T47D (cell line): ENCODE measurements at regions not wholly inside any gene's neighbourhood (a gene's known extent, or its start where the extent isn't known, plus 50 kb on each side); places are given as distances from the start of the nearest gene placed in this dataset.

ENCODE experiments used
- DNase-seq, 2 experiments: peaks; one replicate each; pipeline versions ENCODE4 v3.0.0 to v3.0.0-alpha.2; 2011 to 2012; ENCODE audit warnings: low read depth in 1 of 2, low spot score in 1 of 2
- JUND ChIP-seq: IDR thresholded peaks from 2 replicates; pipeline ENCODE4 v1.6.1; 2012; ENCODE audit warnings: low read depth
- in situ Hi-C: cut with HindIII; loops from 2 replicates; pipeline ENCODE4 v1.10.0; 2016; ENCODE audit warnings: low sequenced_read_pairs, low pct_unique_long_range_greater_than_20kb

DNA sequence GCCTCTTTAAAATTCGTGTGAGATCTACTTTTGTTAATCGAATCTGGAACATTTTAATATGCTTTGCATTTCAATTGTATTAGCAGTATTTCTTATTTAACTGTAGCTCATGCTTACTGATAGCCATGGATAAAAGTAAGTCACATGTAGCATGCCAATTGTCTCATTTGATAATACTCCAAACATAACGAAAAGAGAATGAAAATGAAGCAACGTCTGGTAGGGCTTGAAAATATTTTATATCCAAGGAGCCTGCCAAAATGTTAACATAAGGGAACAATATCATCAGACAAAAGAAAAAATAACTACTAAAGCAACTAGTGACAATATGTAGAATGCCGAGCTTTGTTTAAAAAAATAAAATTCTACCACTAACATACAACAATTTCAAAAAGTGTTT, 94.1 kb upstream of the MID1 start:
- no peak for TF ChIP-seq JUND
- no peak for DNase-seq
- in situ Hi-C loops: no loop called here

DNA sequence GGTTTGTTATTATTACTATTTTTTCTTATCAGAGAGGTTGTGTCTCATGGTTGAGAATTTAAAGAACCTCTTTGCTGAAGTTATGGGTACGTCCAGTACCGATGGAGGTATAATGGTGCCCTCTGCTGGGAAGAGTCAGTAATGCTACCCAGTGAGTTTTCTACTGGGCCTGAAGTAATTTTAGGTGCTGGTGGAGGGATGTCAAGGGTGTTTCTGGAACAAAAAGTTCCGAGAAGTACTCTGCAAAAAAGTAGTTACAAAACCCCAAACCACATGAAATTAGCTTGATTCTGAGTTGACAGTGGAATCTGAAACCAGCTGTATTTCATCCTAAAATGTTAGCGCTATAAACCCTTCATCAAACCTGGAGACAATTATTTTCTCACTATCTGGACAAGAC, 102.5 kb upstream of the MID1 start:
- DNase-seq: peak; percentile 53 to 65
- TF ChIP-seq JUND: no peak
- in situ Hi-C loops: no loop called here

DNA sequence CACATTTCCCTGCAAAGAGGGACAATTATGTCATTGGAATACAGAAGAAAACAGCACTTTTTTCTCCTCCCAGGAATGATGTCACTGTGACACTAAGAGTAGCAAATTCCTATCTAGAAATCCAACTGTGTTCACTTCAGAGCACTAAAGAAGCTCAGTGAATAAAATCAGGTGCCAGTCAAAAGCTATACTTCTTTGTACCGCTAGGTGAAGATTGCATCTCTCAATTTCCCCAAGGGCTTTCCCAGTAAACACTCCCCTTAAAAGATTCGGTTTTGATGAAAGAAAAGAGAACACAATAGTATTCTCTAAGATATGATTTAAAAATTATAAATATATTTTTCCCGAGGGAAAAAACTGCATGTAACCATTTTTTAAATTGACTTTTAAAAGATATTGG, 104.7 kb upstream of the MID1 start:
- in situ Hi-C loops: no loop called here
- no peak for TF ChIP-seq JUND
- peak; percentile 16 to 44 for DNase-seq

DNA sequence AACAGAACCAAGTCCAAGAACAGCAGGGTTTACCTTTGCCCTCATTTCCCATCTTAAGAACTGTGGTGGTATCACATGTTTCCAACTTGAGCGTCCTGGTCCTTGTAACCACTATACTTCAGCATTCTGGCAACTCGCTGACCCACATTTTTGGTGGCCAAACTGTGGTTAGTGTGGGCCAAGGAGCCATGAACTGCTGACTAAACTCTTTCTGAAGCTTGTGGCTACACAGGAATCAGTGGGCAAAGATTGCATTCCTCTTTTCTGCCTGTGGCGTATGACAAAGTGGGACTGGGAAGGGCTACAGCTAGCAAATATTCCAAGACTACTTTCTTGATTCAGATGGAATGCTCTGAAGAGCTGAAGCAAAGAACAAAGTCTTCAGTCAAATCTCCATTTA, 106.3 kb upstream of the MID1 start:
- in situ Hi-C loops: no loop called here
- no peak for TF ChIP-seq JUND
- peak in 1 of 2 experiments; percentile 27 for DNase-seq

DNA sequence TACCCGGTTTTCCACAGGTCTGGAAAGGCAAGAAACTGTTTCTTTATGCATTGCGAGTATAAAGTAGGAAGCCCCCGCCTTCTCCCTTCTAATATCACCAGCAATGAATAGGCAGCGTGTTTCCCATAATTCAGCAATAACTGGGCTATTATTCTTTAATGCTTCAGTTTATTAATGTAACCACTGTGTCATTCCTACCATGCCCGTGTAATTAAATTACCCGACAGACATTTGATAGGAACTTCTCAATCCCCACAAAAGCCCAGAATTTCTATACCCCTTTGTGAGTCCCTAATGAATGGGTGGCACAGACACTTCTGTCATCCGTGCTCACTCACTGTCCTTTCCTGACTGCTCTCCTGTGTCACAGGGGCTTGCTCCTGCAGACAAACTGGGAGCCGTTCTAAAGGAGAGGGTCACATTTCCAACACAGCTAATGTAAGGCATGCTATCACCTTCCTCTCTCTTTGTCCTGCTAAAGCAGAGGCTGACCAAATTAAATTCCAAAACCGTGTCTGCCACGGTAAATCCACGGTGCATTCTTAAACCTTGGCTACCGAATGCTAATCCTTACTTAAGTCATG, 108.5 kb upstream of the MID1 start:
- in situ Hi-C loops: no loop called here
- DNase-seq: no peak
- no peak for TF ChIP-seq JUND

DNA sequence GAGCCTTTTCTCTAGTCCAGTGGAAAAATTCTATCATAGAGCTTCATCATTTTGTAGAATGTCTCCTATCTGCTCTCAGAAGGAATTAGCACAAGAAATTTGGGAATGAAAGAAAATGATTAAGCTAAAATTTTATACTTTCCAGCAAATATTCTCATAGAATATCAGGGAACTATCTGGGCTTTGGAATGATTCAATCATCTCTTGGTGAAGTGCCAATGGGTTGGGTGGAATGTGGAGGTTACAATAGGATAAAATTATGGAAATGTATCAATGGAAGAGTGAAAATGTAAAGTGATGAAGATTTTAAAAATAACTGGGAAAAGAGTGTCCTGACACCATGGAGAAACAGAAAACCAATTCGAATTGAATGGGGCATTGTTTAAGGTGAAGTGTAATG, 119.0 kb upstream of the MID1 start:
- DNase-seq: no peak
- TF ChIP-seq JUND: no peak
- in situ Hi-C loops: no loop called here

DNA sequence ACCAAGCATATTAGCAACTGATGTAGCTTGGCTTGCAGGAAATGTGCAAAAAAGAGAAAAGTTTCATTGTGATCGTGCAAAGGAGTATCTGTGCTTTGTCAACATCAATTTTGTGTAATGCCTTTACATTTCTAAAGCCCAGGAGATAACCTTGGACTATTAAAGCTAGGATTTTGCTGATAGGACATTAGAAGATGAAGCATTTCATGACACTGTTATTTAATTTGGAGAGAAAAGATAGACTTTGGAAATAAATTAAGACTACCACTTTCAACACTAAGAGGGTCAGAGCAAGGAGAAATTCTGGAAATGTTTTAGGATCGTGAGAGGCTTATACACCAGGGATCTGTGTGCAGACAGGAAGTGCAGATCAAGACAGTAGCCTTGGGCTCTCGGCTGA, 120.6 kb upstream of the MID1 start:
- no peak for DNase-seq
- TF ChIP-seq JUND: no peak
- in situ Hi-C loops: no loop called here

DNA sequence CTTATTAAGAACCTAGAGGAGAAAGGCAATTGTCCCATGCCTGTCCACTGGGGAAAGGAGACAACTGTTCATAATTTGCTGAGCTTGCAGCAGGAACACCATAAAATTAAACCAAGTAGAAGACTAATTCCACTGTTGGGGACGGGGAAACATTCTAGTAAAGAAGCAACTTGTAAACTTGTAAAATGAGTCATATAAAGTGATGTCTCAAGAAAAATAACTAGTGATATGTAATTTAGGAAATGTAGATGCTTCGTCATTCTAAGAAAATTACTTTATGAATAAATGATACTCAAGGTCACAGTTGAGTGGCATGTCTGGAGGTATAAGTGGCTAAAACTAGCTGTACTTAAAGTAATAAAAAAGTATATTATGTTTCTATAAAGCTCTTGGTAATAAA, 121.2 kb upstream of the MID1 start:
- no peak for DNase-seq
- in situ Hi-C loops: no loop called here
- TF ChIP-seq JUND: no peak

DNA sequence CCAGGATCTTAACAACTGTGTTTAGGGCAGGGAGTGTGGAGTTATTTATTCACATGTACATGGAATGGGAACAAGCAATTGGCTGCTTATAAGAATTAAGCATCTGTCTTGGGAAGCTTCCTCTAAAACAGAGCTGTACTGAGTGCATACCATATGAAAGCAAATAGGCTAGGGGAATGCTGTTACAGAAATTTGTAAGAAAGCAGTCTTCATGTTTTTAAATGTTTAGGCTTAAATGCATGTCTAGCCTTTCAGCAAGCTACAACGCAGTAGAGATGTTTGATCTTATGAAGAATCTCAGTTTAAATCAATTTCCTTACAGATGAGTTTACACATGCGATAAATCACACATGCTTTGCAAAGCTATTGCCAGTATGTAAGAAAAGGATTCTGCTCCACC, 123.1 kb upstream of the MID1 start:
- no peak for DNase-seq
- in situ Hi-C loops: no loop called here
- no peak for TF ChIP-seq JUND

DNA sequence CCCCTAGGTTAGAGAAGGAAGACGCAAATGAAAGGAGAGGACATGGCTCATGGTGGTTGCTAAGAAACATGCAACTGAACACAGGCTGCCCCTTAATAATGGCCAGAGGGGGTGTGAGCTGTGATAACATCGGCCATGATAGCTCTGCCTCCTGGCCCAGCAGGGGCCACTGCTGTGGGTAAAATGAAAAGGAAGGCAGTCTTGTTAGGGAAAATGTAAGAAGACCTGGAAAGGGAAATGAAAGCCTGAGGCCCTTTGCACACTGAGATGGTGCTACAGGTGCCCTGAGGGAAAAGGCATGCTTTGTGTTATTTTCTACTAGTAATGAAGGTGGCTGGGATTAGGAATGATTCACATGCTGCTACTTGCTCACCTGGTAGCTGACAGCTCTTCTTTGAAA, 123.6 kb upstream of the MID1 start:
- no peak for TF ChIP-seq JUND
- DNase-seq: no peak
- in situ Hi-C loops: no loop called here

DNA sequence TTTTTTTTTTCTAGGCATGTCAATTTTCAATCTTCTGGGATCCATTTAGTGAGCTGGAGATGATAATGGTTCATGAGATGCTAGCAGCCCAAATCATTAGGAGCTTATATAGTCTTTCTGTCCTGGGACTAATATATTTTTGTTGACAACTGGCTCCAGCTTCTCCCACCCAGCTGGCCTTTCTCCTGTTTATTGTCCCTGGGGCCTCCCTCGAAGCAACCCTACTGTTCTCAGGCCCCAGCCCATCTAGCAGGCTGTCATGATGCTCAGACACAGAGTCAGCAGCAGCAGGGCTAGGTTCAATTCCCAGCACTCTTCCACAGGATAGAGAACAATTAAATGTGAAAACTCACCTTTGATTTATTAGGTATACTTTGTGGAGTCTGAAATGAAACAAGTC, 127.6 kb upstream of the MID1 start:
- no peak for DNase-seq
- TF ChIP-seq JUND: no peak
- in situ Hi-C loops: no loop called here

DNA sequence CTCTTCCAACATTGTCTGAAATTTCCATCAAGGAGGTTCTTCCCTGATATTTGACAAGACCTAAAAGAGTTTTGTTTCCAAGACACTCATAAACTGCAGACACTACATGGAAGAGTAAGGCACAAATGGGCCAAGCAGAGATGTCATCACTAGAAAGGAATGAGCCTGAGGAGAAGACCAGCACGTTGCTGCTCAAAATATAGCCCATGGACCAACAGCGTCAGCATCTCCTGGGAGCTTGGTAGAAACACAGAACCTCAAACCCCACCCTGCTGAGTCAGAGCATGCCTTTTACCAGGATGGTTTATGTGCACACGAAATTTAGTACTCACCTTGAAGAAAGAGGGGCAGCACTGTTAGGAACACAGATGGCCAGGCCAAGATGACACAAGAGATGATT, 128.7 kb upstream of the MID1 start:
- DNase-seq: no peak
- in situ Hi-C loops: no loop called here
- no peak for TF ChIP-seq JUND

DNA sequence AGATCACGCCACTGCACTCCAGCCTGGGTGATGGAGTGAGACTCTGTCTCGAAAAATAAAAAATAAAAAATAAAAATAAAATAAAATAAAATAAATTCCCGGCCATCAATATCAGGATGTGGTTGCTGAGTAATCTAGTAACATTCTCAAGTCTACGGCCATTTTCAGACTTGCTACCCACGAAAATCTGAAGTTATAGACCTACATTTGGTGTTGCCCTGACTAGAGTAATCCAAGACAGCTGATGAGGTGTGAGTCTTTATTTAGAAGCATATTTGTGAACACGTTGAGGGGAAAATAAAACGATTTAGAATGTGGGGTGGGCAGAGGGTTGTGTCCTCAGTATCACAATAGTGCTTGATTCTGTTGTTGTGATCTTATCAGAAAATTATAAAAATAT, 130.2 kb upstream of the MID1 start:
- in situ Hi-C loops: no loop called here
- no peak for DNase-seq
- no peak for TF ChIP-seq JUND

DNA sequence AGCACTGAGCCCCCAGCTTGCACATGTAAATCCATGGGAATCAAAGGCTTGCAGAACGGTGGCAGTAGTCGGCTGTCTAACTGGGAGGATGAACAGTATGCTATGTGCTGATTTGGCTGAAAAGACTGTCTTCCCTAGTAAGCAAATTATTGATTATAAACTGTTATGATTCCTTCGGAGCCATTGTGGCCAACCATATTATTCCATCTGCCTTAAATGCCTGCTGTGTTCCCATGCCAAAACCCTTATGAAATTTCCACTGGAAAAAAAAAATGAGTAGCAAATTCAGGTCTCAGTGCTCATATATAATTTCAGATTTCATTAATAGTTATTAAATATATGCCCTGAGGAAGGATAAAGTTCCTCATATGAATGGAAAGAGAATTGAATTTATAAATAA, 132.7 kb upstream of the MID1 start:
- in situ Hi-C loops: no loop called here
- DNase-seq: no peak
- TF ChIP-seq JUND: no peak
